ENCODE measurements at regions not wholly inside any gene's neighbourhood (a gene's known extent, or its start where the extent isn't known, plus 50 kb on each side); places are given as distances from the start of the nearest gene placed in this dataset.

- Histone ChIP-seq H3K4me1 (ENCODE audit: control insufficient read depth, insufficient read depth, low read length) (no peaks in the 10 kb centered on the region), H3K4me3 (ENCODE audit: low read length) (no peak overlapping the region), H3K27ac (ENCODE audit: low read length) (no peak overlapping the region), H3K36me3 (ENCODE audit: control insufficient read depth, insufficient read depth, low read length) (no peaks in the 10 kb centered on the region), H3K9me3 (ENCODE audit: control insufficient read depth, insufficient read depth, low read length) (no peaks in the 10 kb centered on the region), H3K27me3 (ENCODE audit: control insufficient read depth, insufficient read depth, low read length) (no peaks in the 10 kb centered on the region)
- DNase-seq (ENCODE audit: low read depth, low spot score), result no peak
- no CpG with 5 or more reads among the region's 3 CpGs for WGBS (ENCODE audit: insufficient coverage, insufficient read length)
Observed at GRCh38 chr4:136316961-136317360, 1215.3 kb downstream of the PCDH18 start.

GRCh38 chr4:136314686-136315085 is 1217.6 kb downstream of the PCDH18 start:
- H3K4me1 ChIP-seq (ENCODE audit: control insufficient read depth, insufficient read depth, low read length), result no peaks in the 10 kb centered on the region
- H3K27me3 ChIP-seq (ENCODE audit: control insufficient read depth, insufficient read depth, low read length), result no peaks in the 10 kb centered on the region
- no peak for DNase-seq (ENCODE audit: low read depth, low spot score)
- H3K36me3 ChIP-seq (ENCODE audit: control insufficient read depth, insufficient read depth, low read length), result no peaks in the 10 kb centered on the region
- H3K9me3 ChIP-seq (ENCODE audit: control insufficient read depth, insufficient read depth, low read length), result no peaks in the 10 kb centered on the region
- no peak overlapping the region for H3K27ac ChIP-seq (ENCODE audit: low read length)
- H3K4me3 ChIP-seq (ENCODE audit: low read length), result no peak overlapping the region
- 100% methylated on average over 1 of the region's 2 CpGs for WGBS (ENCODE audit: insufficient coverage, insufficient read length)

- Histone ChIP-seq H3K4me1 (ENCODE audit: control insufficient read depth, insufficient read depth, low read length) (no peaks in the 10 kb centered on the region), H3K9me3 (ENCODE audit: control insufficient read depth, insufficient read depth, low read length) (no peaks in the 10 kb centered on the region), H3K27me3 (ENCODE audit: control insufficient read depth, insufficient read depth, low read length) (no peaks in the 10 kb centered on the region), H3K27ac (ENCODE audit: low read length) (no peak overlapping the region), H3K36me3 (ENCODE audit: control insufficient read depth, insufficient read depth, low read length) (no peaks in the 10 kb centered on the region), H3K4me3 (ENCODE audit: low read length) (no peak overlapping the region)
- WGBS (ENCODE audit: insufficient coverage, insufficient read length), result no CpG with 5 or more reads among the region's 2 CpGs
- no peak for DNase-seq (ENCODE audit: low read depth, low spot score)
Observed at GRCh38 chr4:136311774-136312173, 1220.5 kb downstream of the PCDH18 start.

- no peak overlapping the region for H3K4me3 ChIP-seq (ENCODE audit: low read length)
- no peaks in the 10 kb centered on the region for H3K27me3 ChIP-seq (ENCODE audit: control insufficient read depth, insufficient read depth, low read length)
- no peaks in the 10 kb centered on the region for H3K9me3 ChIP-seq (ENCODE audit: control insufficient read depth, insufficient read depth, low read length)
- no peaks in the 10 kb centered on the region for H3K4me1 ChIP-seq (ENCODE audit: control insufficient read depth, insufficient read depth, low read length)
- no peaks in the 10 kb centered on the region for H3K36me3 ChIP-seq (ENCODE audit: control insufficient read depth, insufficient read depth, low read length)
- H3K27ac ChIP-seq (ENCODE audit: low read length), result no peak overlapping the region
- 95% methylated on average over 1 of the region's 1 CpG for WGBS (ENCODE audit: insufficient coverage, insufficient read length)
- no peak for DNase-seq (ENCODE audit: low read depth, low spot score)
Observed at GRCh38 chr4:136307765-136308164, 1224.5 kb downstream of the PCDH18 start.

GRCh38 chr4:136306361-136306760 is 1225.9 kb downstream of the PCDH18 start:
- H3K4me3 ChIP-seq (ENCODE audit: low read length), result no peak overlapping the region
- no peak overlapping the region for H3K27ac ChIP-seq (ENCODE audit: low read length)
- no CpG with 5 or more reads among the region's 2 CpGs for WGBS (ENCODE audit: insufficient coverage, insufficient read length)
- DNase-seq (ENCODE audit: low read depth, low spot score), result no peak
- H3K9me3 ChIP-seq (ENCODE audit: control insufficient read depth, insufficient read depth, low read length), result no peaks in the 10 kb centered on the region
- no peaks in the 10 kb centered on the region for H3K36me3 ChIP-seq (ENCODE audit: control insufficient read depth, insufficient read depth, low read length)
- no peaks in the 10 kb centered on the region for H3K27me3 ChIP-seq (ENCODE audit: control insufficient read depth, insufficient read depth, low read length)
- no peaks in the 10 kb centered on the region for H3K4me1 ChIP-seq (ENCODE audit: control insufficient read depth, insufficient read depth, low read length)

- H3K27ac ChIP-seq (ENCODE audit: low read length), result no peak overlapping the region
- H3K4me3 ChIP-seq (ENCODE audit: low read length), result no peak overlapping the region
- H3K36me3 ChIP-seq (ENCODE audit: control insufficient read depth, insufficient read depth, low read length), result no peaks in the 10 kb centered on the region
- no peaks in the 10 kb centered on the region for H3K9me3 ChIP-seq (ENCODE audit: control insufficient read depth, insufficient read depth, low read length)
- H3K27me3 ChIP-seq (ENCODE audit: control insufficient read depth, insufficient read depth, low read length), result no peaks in the 10 kb centered on the region
- no peak for DNase-seq (ENCODE audit: low read depth, low spot score)
- no peaks in the 10 kb centered on the region for H3K4me1 ChIP-seq (ENCODE audit: control insufficient read depth, insufficient read depth, low read length)
Observed at GRCh38 chr4:136302566-136302965, 1229.7 kb downstream of the PCDH18 start.

GRCh38 chr4:136301749-136302495 is 1230.4 kb downstream of the PCDH18 start:
- Histone ChIP-seq H3K36me3 (ENCODE audit: control insufficient read depth, insufficient read depth, low read length) (no peaks in the 10 kb centered on the region), H3K27me3 (ENCODE audit: control insufficient read depth, insufficient read depth, low read length) (no peaks in the 10 kb centered on the region), H3K4me3 (ENCODE audit: low read length) (no peak overlapping the region), H3K4me1 (ENCODE audit: control insufficient read depth, insufficient read depth, low read length) (no peaks in the 10 kb centered on the region), H3K27ac (ENCODE audit: low read length) (no peak overlapping the region), H3K9me3 (ENCODE audit: control insufficient read depth, insufficient read depth, low read length) (no peaks in the 10 kb centered on the region)
- DNase-seq (ENCODE audit: low read depth, low spot score), result no peak

- H3K27me3 ChIP-seq (ENCODE audit: control insufficient read depth, insufficient read depth, low read length), result no peaks in the 10 kb centered on the region
- no peak for DNase-seq (ENCODE audit: low read depth, low spot score)
- no CpG with 5 or more reads among the region's 2 CpGs for WGBS (ENCODE audit: insufficient coverage, insufficient read length)
- no peak overlapping the region for H3K27ac ChIP-seq (ENCODE audit: low read length)
- no peaks in the 10 kb centered on the region for H3K36me3 ChIP-seq (ENCODE audit: control insufficient read depth, insufficient read depth, low read length)
- no peaks in the 10 kb centered on the region for H3K9me3 ChIP-seq (ENCODE audit: control insufficient read depth, insufficient read depth, low read length)
- H3K4me3 ChIP-seq (ENCODE audit: low read length), result no peak overlapping the region
- peaks cover 1% of the 10 kb centered on the region; the same call in 1 of the 2 replicates for H3K4me1 ChIP-seq (ENCODE audit: control insufficient read depth, insufficient read depth, low read length)
Observed at GRCh38 chr4:136283977-136284376, 1248.3 kb downstream of the PCDH18 start.

GRCh38 chr4:136281889-136282288 is 1250.4 kb downstream of the PCDH18 start:
- H3K4me3 ChIP-seq (ENCODE audit: low read length), result no peak overlapping the region
- no peaks in the 10 kb centered on the region for H3K9me3 ChIP-seq (ENCODE audit: control insufficient read depth, insufficient read depth, low read length)
- WGBS (ENCODE audit: insufficient coverage, insufficient read length), result no CpG with 5 or more reads among the region's 1 CpG
- peaks cover 1% of the 10 kb centered on the region; the same call in 1 of the 2 replicates for H3K4me1 ChIP-seq (ENCODE audit: control insufficient read depth, insufficient read depth, low read length)
- no peak overlapping the region for H3K27ac ChIP-seq (ENCODE audit: low read length)
- no peaks in the 10 kb centered on the region for H3K36me3 ChIP-seq (ENCODE audit: control insufficient read depth, insufficient read depth, low read length)
- H3K27me3 ChIP-seq (ENCODE audit: control insufficient read depth, insufficient read depth, low read length), result no peaks in the 10 kb centered on the region
- DNase-seq (ENCODE audit: low read depth, low spot score), result no peak

GRCh38 chr4:136281307-136281706 is 1251.0 kb downstream of the PCDH18 start:
- no peaks in the 10 kb centered on the region for H3K27me3 ChIP-seq (ENCODE audit: control insufficient read depth, insufficient read depth, low read length)
- peaks cover 1% of the 10 kb centered on the region; the same call in 1 of the 2 replicates for H3K4me1 ChIP-seq (ENCODE audit: control insufficient read depth, insufficient read depth, low read length)
- H3K36me3 ChIP-seq (ENCODE audit: control insufficient read depth, insufficient read depth, low read length), result no peaks in the 10 kb centered on the region
- no peak overlapping the region for H3K27ac ChIP-seq (ENCODE audit: low read length)
- H3K4me3 ChIP-seq (ENCODE audit: low read length), result no peak overlapping the region
- WGBS (ENCODE audit: insufficient coverage, insufficient read length), result no CpG with 5 or more reads among the region's 6 CpGs
- DNase-seq (ENCODE audit: low read depth, low spot score), result no peak
- no peaks in the 10 kb centered on the region for H3K9me3 ChIP-seq (ENCODE audit: control insufficient read depth, insufficient read depth, low read length)

- no peaks in the 10 kb centered on the region for H3K36me3 ChIP-seq (ENCODE audit: control insufficient read depth, insufficient read depth, low read length)
- WGBS (ENCODE audit: insufficient coverage, insufficient read length), result no CpG with 5 or more reads among the region's 2 CpGs
- no peak for DNase-seq (ENCODE audit: low read depth, low spot score)
- peaks cover 1% of the 10 kb centered on the region; the same call in 1 of the 2 replicates for H3K4me1 ChIP-seq (ENCODE audit: control insufficient read depth, insufficient read depth, low read length)
- H3K27ac ChIP-seq (ENCODE audit: low read length), result no peak overlapping the region
- no peaks in the 10 kb centered on the region for H3K9me3 ChIP-seq (ENCODE audit: control insufficient read depth, insufficient read depth, low read length)
- H3K27me3 ChIP-seq (ENCODE audit: control insufficient read depth, insufficient read depth, low read length), result no peaks in the 10 kb centered on the region
- H3K4me3 ChIP-seq (ENCODE audit: low read length), result no peak overlapping the region
Observed at GRCh38 chr4:136277741-136278140, 1254.6 kb downstream of the PCDH18 start.

All from iPS DF 6.9 (cell line).